GM19193 (cell line): ENCODE measurements at regions not wholly inside any gene's neighbourhood (a gene's known extent, or its start where the extent isn't known, plus 50 kb on each side); places are given as distances from the start of the nearest gene placed in this dataset.

Experiments
- POLR2A ChIP-seq: IDR thresholded peaks from 4 replicates; pipeline ENCODE4 v1.6.1; 2011; ENCODE audit not compliant: insufficient read depth, insufficient read length; ENCODE audit errors: extremely low read depth

GRCh38 chr3:106281221-106281620 lies 412.4 kb upstream of the CBLB start:
- no peak for TF ChIP-seq POLR2A

GRCh38 chr3:106282943-106283342 lies 414.1 kb upstream of the CBLB start:
- no peak for TF ChIP-seq POLR2A

DNA sequence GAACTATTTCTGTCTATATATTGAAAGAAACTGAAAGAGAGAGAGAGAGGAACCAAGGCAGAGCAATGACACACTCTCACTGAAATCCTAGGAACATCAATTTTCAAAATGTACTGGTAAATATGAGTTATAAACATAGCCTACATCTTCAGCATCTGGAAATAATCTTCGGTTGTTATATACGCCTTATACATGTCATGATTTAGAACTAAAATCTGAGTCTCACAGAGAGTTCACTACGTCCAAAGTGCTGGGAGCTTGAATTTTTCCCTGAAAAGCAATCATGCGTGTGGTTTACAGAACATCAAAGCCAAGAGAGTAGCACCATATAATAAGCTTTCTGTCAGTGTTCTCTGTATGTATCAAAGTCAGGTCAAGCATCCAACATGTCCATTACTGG lies 420.0 kb upstream of the CBLB start:
- no peak for TF ChIP-seq POLR2A

GRCh38 chr3:106290304-106290997 lies 421.6 kb upstream of the CBLB start:
- TF ChIP-seq POLR2A, result no peak

DNA sequence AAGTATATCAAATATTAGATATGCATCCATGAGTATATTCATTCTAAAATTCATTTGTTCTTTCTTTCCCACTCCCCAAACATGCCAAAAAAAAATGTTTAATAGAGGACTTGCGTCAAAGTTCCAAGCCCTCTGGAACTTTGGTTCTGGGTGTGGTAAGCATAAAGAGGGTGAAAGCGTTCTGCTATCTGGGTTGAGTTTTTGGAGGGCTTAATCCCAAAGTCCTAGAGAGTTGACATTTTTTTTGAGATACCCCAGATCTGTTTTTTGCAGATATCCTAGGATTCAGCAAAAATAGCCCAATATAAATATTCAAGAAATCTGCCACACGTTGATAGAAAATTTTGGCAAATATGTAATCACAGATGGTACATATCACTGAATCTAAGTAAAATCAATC lies 424.3 kb upstream of the CBLB start:
- no peak for TF ChIP-seq POLR2A

- TF ChIP-seq POLR2A, result no peak
These were observed 425.3 kb upstream of the CBLB start for GRCh38 chr3:106294121-106294520.

DNA sequence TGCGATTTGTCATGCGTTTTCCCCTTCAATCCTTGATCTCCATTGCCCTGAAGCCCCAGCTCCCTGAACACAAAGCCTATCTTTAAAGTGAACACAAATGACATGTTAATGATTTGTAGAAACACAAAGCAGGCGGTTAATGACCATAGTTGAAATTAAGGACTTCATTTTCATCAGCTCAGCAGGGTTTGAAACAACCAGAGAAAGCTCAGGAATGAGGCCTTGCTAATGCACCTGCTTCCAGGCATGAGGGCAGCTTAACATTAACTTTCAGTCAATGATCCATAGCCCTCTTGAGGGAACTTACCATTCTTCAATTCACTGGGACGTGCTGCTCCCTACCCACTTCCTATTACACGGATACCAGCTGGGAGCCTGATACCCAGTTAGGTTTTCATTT lies 427.2 kb upstream of the CBLB start:
- TF ChIP-seq POLR2A, result no peak

DNA sequence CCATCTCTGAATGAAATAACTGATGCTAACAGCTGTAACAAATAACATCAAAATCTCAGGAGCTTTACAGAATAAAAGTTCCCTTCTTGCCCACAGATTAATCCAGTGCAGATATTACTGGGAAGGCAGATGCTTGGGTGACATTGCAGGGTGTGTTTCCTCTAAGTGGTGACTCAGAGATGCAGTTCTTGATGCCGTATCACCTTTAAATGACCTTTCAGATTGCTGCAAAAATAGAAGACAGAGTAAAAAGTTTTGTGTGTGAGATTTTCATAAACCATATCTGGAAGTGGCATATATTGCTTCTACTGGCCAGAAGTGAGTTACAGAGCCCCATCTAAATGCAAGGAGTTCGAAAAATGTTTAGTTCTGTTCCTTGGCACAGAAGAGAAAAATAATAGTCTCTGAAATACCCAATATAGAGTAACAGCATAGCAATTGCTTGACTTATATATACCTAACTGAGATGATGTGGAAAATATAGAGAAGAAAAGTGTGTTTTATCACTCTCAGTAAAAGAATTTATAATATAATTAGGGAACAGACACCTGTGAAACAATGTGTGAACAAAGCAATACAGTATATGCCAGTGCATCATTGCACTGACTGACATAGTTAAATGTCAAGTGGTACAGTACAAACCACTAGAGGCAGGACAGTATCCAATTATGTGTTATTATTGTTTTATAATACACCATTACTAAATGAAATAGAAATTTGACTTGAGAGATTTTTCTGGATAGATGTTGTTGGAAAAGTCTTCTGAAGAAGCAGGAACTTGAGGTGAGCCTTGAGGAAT lies 430.7 kb upstream of the CBLB start:
- TF ChIP-seq POLR2A, result no peak

GRCh38 chr3:106302451-106303221 lies 433.8 kb upstream of the CBLB start:
- TF ChIP-seq POLR2A, result no peak

GRCh38 chr3:106303766-106304165 lies 435.0 kb upstream of the CBLB start:
- no peak for TF ChIP-seq POLR2A

GRCh38 chr3:106305127-106305526 lies 436.3 kb upstream of the CBLB start:
- no peak for TF ChIP-seq POLR2A

GRCh38 chr3:106305882-106306435 lies 437.1 kb upstream of the CBLB start:
- TF ChIP-seq POLR2A, result no peak

DNA sequence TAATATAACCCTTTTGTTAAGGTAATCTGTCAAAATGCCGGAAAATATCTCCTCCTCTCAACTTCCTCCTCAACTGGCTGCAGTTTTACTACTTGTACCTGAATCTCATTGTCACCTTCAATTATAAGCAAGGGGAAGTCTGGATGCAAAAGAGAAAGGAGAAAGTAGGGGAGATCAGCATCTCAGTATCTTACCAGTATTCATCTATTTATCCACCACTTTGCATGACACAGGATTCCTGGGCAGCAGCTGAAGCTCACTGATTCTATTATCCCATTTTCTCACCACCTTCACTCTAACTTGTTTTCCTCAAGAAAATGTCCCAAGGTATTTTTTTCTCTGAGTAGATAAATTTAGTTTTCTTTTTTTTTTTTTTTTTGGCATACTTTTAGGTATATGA lies 440.5 kb upstream of the CBLB start:
- TF ChIP-seq POLR2A, result no peak

DNA sequence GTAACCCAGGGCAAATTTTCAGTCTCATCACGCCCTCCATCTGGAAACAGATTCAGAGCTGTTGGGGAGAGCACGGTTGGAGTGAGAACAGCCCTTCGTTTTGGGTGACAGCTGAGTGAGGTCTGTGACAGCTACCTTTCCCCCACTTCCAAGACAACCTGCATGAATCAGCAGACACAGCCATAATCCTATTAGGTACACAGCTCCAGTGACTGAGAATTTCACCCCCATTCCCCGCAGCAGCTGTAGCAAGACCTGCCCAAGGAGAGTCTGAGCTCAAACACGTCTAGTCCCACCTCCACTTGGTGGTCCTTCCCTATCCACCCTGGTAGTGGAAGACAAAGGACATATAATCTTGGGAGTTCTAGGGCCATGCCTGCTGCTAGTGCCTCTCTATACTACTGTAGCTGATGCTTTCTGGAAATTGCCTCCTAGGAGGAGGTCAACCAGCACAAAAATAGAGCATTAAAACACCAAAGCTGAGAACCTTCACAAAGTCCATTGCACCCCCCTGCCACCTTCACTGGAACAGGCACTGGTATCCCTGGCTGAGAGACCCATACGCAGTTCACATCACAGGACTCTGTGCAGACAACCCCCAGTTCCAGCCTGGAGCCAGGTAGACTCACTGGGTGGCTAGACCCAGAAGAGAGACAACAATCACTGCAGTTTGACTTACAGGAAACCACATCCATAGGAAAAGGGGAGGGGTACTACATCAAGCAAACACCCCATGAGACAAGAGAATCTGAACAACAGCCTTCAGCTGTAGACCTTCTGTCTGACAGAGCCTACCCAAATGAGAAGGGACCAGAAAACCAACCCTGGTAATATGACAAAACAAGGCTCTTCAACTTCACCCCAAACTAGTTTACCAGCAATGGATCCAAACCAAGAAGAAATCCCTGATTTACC lies 448.6 kb upstream of the CBLB start:
- no peak for TF ChIP-seq POLR2A

- no peak for TF ChIP-seq POLR2A
These were observed 454.8 kb upstream of the CBLB start for GRCh38 chr3:106323586-106323985.
